HG03378 (cell line): ENCODE measurements at regions not wholly inside any gene's neighbourhood (a gene's known extent, or its start where the extent isn't known, plus 50 kb on each side); places are given as distances from the start of the nearest gene placed in this dataset.
"Not testable (repeated sequence)": the region's sequence is repeated elsewhere in the genome, so short reads cannot be mapped to it uniquely, and the experiment has no call there.

Experiments used
- ATAC-seq: cut with Tn5 transposase; IDR thresholded peaks from one replicate; pipeline ENCODE4 v1.9.1; 2021; ENCODE audit warnings: mild to moderate bottlenecking, moderate library complexity; ENCODE audit not compliant: unreplicated experiment

DNA sequence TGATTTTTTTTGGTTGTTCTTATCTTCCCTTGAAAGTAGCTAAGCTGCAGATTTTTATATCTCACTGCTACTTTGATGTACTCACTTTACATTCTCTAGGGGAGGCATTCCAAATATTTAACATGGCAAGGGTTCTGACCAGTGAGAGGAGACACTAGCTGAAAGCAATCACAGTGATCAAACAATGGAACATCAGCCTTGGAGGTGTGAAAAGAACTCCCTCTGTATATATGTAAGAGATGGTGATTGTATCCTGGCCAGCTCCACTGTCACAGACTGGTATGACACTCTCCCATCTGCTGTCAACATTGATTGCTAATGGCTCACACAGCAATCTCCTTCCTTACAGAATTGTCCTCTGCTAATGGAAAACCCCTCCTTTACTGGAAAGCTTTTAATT, 291.7 kb upstream of the CDH19 start:
- ATAC-seq, result no peak

DNA sequence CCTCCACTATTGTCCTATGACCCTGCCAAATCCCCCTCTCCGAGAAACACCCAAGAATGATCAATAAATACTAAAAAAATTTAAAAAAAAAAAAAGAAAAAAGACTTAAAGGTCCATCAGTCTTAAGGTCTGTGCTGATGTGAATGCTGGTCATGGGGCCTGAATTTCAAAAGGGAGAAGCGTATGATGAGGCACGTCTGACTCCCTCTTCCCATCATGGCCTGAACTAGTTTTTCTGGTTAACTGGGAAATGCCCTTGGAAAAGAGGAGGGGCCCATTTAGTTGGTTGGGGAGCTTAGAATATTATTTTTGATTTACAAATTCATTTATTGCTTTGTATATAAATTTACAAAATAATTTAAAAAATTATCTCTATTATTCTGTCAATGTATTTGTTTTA, 291.0 kb upstream of the CDH19 start:
- no peak for ATAC-seq

DNA sequence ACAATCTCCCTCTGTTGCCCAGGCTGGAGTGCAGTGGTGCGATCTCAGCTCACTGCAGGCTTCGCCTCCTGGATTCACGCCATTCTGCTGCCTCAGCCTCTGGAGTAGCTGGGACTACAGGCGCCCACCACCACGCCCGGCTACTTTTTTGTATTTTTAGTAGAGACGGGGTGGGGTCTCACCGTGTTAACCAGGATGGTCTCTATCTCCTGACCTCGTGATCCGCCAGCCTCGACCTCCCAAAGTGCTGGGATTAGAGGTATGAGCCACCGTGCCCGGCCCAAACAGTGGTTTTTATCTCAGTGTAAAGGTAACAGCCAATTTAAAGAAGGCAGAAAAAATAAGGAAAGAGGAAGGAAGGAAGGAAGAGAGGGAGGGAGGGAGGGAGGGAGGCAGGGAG, 288.5 kb upstream of the CDH19 start:
- ATAC-seq, result not testable (repeated sequence)

DNA sequence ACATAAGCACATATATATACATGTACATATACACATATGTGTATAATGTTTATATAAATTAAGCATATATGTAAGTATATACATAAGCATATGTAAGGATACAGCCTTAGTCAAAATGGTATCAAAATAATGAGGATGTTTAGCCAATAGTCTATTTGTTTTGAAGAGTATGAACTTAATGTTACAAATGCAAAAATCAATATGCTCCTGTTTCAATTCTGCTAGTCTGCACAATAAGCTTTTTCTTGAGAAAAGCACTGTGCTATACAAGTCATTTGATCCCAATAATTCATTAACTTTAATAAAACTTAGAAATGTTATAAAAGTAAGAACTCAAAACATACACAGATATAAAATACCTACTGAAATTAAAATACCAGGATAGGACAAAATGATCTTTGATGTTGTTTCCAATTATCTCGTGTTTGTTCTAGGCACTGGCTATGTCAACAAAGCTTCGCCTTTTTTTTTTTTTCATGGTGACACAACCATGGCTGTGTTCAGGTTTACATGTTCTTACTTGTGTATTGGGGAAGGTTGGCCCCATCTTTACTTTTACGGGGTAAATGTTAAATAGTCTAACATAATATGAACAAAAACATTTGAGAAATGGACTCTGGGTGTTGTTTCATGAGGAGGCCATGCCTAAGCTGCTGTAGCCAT, 271.1 kb upstream of the CDH19 start:
- ATAC-seq, result no peak

DNA sequence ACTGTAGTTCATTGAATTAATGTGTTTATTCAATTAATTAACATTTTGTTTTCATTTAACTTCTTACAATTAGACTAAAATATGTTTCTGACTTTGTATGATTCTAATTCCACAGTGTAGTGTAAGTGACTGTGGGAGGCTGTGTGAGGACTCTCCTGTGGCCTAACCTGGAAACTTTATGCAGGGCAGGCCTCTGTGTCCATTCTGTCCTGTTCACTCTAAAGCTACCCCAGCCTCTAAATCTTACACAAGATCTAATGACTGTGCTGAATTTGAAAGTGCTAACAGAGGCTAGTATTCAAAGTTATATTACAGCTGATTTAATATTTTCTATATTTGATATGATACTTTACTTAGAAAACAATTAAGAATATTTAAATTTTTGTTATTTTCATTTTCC, 270.5 kb upstream of the CDH19 start:
- no peak for ATAC-seq

DNA sequence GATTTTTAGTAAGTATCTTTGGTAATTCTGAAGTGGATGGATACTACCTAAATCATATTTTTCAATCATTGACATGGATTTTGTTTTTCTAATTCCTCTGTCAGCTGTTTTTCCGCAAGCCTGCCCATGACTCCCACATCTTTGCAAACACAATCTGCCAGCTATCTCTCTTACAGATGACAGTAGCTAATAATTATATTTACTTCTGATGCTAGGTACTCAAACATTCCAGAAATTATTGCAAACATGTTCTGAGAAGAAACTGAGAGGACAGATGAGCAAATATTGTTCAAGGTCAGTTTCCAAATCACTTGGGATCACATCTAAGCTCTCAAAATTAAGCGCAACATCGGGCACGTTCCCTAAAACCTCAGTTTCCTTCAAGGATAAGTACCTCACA, 270.0 kb upstream of the CDH19 start:
- ATAC-seq, result no peak

DNA sequence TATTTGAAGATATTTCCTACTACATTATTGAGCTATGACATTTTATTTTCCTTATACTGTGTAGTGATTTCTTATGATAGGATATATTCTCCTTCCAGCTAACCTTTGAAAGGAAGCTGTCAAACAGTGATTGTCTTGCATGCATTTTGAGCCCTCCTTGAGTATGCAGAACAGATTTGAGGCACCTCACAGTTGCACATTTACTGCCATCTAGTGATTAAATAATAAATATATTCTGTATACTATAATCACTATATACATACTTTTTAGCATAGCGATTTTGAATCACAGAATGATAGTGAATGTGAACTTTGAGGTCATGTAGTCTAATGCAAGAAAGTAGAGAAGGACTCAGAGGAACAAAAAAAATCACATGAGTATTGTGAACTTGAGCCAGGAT, 268.4 kb upstream of the CDH19 start:
- ATAC-seq, result no peak

DNA sequence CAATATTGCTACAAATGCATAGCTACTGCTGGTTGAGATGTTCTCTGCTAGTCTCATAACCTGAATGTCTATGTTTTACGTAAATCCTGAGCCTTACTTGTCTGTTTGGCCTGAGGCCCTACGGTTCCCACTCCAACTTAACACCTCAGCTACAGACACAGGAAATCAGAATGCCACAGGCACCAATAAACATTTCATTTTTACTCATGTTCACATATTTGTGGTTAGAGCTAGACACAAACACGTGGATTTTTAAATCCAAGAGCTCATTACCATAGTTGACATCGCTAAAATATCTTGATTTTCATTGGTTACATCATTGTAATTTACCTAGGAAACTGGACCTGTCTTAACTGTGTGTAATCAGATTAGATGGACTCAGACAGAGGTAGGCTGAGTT, 263.8 kb upstream of the CDH19 start:
- ATAC-seq, result no peak

DNA sequence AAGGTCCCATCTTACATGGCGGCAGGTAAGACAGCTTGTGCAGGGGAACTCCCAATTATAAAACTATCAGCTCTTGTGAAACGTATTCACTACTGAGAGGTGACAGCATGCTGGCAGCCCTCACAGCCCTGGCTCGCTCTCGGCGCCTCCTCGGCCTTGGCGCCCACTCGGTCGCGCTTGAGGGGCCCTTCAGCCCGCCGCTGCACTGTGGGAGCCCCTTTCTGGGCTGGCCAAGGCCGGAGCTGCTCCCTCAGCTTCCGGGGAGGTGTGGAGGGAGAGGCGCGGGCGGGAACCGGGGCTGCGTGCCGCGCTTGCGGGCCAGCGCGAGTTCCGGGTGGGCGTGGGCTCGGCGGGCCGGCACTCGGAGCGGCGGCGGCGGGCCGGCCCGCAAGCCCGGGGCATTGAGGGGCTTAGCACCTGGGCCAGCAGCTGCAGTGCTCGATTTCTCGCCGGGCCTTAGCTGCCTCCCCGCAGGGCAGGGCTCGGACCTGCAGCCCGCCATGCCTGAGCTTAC, 262.6 kb upstream of the CDH19 start:
- ATAC-seq, result not testable (repeated sequence)

DNA sequence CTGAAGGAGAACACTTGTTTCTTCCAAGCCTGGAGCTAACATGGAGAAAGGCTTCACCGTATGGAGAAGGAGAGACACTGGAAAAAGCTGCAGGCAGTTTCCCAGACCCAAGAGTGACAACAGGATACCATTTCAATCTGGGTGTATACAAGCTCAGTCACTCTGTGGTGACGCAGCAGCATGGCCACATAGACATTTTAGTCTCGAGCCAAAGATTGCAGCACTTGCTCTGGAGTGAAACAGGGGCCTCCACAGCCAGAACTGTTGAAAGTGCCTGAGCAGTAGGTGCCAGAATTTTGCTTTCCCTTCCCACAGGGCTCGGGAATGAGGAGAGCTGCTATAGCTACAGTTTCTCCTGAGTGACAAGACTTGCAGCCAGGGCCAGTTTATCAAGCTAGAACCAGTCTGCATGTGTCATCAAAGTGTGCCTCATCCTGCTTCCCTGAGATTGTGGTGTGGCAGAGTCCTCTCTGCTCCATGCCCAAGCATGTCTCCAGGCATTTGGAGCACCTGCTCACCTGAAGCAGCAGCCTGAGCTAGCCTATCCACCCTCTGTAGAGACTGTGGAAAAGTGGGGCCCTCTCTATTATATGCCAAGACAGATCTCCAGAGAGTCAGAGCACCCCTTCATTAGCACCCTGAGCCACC, 234.6 kb upstream of the CDH19 start:
- no peak for ATAC-seq

DNA sequence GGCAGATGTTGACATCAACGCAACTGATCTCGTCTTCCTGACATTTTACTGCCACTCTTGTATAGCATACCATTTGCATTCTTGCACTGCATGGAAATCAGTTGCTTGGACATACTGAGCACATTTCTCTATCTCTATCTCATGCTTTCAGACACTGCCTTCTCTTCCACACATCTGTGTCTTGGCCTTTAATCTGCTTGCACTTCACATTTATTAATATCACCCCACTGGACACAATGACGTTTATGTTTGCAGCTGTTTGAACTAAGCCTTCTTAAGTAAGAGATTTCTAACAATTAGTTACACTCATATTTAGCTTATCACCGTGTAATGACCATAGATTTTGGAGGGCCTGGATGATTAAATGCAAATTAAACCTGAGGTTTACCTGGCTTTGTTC, 229.8 kb upstream of the CDH19 start:
- no peak for ATAC-seq

DNA sequence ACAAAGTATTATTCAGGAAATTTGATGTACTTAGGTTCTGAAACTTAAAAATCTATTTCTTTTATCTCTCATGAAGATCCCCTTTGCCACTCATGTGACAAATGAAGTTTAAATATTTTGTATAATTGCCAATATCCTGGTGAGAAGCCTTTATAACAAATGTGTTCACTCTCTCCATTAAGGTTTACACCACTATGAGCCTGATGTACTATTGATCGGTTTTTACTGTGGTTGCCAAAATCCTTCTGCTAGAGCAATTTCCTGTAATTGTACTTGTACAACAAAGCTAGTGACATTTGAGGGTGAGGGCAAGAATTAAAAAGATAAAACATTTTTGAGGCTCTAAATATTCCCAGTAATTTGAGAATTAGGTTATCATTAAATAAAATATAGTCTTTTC, 222.3 kb upstream of the CDH19 start:
- ATAC-seq, result no peak

DNA sequence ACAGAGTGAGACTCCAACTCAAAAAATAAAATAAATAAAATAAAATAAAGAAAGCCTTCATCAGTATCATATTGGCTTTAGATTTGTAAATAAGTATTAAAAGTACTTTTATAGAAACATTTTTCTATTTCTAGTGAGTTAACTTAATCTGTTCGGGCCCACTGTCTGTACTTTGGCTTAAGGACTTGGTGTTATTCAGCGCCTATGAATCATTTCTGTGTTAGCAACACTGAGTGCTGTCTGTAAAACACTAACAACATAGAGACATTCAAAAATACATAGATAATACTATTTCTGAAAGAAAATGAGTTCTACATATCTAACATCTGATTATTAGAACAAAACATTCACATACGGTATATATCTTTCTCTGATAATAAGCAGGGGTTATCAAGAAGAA, 221.5 kb upstream of the CDH19 start:
- ATAC-seq, result no peak

DNA sequence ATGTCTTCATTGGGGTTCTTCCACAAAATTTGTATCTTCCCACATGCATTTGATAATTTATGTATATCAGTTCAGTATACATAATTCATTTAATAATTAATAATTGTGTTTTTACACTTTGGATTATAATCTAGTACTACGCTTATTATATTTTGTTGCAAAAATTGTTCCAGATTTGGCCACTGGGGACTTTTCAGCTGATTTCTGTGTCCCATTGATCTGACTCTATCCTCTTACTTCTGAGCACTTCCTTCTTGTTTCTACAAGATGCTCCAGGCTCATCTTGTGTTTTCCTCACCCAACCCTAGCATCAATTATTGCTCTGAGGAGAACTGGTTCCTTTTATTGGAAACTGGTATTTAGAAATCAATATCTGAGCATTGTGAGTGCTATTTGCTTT, 215.3 kb upstream of the CDH19 start:
- ATAC-seq, result no peak

DNA sequence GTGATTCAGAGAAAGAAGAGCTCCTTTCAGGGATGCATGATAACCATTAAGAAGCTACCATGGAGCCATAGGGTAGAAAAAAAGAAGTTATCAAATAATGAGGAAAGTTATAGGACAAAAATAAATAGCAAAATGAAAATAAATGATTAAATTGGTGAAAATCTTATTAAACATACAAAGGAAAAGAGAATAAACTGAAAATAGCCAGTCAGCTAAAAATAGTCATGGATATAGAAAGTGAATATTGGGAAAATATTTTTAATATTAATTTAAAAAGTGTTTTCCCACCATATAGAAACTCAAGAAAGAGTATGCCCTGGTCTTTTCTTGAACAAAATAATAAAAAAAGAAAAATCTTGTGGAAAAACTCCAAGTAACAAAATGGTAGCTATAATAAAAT, 209.2 kb upstream of the CDH19 start:
- ATAC-seq, result no peak

DNA sequence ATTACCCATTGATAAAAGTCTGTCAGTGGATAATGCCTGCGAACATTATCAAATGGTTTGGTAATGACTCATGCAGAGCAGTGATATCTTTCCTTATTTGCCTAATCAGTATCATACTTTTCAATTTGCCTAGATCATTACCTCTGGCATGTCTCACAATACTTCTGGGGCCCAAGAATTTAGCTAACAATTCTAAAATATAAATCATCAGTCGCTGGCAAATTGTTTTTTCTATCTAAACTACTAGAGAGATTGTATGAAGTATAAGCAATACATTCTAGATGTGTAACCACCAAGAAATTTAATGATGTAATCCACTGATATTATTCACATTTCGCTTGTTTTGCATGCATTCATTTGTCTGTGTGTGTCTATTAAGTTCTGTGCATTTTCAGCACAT, 191.2 kb upstream of the CDH19 start:
- no peak for ATAC-seq

DNA sequence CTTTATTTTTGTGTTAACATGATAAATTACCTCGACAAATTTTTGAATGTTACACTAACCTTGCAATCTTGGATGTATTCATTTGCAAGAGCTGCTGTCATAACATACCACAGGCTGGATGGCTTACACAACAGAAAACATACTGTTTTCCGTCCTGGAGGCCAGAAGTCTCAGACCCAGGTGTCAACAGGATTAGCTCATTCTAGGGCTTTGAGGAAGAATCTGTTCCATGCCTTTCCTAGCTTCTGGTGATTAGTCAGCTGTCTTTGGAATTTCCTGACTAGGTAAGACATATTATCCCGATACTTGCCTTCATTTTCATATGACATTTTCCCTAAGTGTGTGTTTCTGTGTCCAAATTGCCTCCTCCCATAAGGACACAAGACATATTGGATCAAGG, 188.6 kb upstream of the CDH19 start:
- no peak for ATAC-seq

DNA sequence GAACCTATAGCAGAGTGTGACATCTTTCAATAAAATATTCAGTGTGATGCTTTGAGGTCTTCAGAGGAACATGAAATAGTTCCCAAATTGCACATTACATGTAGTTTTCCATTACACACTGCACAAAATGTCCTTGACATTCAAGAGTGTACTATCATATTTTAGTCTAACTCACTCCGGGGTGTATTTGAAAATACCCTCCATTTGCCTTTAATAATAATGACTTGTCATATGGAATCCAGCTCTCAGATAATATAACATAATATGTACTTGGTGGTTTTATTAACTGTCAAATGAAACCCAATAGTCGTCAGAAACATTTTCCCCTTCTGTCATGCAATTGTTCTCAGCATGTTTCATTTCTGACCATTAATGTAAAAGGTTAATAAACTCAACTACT, 176.7 kb upstream of the CDH19 start:
- no peak for ATAC-seq

DNA sequence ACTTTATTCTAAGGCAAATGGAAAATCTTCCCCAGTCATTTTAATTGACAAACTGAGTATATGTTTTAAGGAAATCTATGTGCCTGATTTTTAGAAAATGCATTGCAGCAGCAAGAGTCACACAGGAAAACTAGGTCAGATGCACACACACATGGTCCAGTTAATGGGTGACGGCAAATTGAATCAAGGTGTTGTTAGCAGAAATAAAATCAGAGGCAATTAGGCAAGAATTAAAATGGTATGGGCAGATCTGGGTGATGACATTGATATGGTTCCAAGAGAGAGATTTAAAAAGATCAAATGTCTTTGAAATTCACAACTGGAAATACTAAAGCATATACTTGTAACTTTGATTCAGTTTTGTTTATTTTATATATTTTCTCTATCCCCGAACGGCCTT, 174.2 kb upstream of the CDH19 start:
- no peak for ATAC-seq

DNA sequence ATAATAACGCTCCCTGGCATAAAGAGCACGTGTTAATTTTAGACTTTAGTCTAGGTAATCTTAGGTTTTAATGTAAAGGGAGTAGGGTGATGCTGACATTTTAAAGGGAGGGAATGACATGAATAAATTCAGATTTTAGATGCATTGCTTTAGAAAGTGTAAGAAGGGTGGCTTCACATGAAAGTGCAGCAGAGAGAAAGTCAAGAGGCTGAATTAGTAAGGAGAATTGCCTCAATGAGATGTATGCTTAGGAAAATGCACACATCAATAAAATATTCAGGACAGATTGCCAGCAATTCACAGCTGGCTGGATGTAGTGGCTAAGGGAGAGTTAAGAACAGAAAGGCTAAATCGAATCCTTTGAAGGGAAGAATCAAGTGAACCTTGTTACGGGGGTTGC, 165.5 kb upstream of the CDH19 start:
- ATAC-seq, result no peak

DNA sequence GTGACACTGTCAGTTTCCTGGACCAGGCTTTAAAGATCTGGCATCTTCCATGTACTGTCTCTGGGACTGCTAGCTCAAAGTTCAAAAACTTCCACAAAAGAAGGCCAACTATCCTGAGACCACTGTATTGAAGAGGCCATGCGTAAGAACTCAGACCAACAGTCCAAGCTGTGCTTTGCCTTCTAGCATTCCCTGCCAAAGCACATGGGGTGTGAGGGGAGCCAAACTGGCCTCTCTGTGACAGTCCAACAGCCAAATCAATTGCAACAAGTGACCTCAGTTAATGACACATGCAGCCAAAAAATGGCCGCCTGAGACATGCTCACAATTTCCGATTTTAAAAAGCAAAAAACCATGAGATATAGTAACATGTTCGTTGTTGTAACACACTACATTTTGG, 160.3 kb upstream of the CDH19 start:
- no peak for ATAC-seq

DNA sequence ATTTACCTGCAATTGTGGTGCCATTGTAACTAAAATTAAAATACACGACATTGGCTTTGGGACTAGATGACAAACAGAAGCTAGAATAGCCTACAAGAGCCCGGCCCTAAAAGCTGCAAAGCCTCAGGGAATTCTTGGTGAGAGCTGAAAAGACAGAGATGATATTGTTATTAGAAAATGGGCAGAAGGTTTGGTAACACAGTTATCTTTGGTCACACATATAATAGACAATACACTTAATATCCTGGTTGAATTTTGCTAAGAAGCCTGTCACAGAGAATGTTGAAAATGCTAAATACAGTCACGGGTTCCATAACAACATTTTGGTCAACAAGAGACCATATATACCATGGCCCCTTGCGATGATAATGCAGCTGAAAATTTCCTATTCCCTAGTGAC, 157.3 kb upstream of the CDH19 start:
- no peak for ATAC-seq

DNA sequence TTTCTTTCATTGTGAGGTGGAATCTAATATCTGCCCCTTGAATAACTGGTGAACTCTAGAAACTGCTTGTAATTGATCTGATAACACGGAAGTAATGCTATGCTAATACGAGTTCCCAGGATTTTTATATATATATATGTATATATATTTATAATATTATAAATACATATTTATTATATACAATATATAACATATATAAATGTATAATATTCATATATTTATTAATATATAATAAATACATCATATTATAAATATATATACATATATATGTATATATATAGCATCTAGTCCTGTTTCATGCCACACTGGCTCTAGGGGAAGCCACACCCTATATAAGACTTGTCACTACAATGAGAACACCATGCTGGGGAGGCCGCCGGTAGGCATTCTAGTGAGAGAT, 156.7 kb upstream of the CDH19 start:
- ATAC-seq, result no peak
